ENCODE measurements at regions not wholly inside any gene's neighbourhood (a gene's known extent, or its start where the extent isn't known, plus 50 kb on each side); places are given as distances from the start of the nearest gene placed in this dataset.

DNA sequence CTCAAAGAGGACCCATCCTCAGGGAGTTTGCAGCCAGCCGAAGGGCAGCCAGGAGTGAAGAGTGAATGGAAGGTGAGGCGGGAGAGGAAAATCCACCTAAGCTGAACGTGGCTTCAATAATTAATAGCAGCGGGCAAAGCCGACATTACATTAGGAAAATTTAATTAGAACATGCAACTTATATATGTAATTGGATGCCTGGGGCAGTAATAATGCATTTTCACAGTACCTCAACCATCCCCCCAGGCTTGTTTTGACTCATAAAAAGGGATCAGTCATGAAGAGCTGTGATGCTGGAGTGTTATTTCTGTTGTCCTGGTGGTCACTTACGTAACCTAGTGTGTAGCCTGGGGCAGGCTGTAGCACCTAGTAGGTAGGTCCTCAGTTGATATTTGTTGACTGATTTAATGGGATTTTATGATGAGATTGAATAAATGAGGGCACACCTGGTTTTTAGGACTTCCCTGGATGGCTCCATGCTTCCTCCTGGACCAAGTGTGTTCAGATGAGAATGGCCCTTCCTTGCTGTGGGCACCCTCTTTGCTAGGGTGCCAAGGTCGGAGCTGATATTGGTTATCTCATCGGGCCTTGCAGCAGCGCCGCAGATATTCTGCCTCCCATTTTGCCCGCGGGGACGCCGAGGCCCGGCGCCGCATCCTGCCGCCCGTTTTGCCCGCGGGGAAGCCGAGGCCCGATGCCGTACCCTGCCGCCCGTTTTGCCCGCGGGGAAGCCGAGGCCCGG lies 128.8 kb downstream of the CDH26 start:
- peaks cover 0 to 9% (median 3%) of the 10 kb centered on the region in 3 donors for H3K27me3 Mint-ChIP-seq (ENCODE audit: low read depth in 3 of 3)
- DNase-seq: no peak
- peaks cover 2 to 5% (median 3%) of the 10 kb centered on the region in 3 donors for H3K36me3 Mint-ChIP-seq
- peaks cover 8 to 21% of the 10 kb centered on the region in 2 donors for H3K4me1 Mint-ChIP-seq
- H3K27ac Mint-ChIP-seq: peak overlapping the region in 1 of 6 donors; percentile 51
- peaks cover 0 to under 1% (median 0%) of the 10 kb centered on the region in 6 donors for H3K9me3 Mint-ChIP-seq
- peak overlapping the region; percentile 38 to 75 (median 72) for H3K4me3 Mint-ChIP-seq

DNA sequence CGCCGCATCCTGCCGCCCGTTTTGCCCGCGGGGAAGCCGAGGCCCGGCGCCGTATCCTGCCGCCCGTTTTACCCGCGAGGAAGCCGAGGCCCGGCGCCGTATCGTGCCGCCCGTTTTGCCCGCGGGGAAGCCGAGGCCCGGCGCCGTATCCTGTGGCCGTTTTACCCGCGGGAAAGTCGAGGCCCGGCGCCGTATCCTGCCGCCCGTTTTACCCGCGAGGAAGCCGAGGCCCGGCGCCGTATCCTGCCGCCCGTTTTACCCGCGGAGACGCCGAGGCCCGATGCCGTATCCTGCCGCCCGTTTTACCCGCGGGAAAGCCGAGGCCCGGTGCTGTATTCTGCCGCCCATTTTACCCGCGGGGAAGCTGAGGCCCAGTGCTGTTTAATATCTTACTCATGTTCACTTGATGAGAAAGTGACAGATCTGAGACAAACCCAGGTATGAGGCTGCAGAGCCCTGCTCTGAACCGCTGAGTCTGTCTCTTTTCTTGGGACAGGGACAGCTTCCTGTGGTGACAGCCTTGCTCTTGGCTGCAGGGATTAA lies 129.4 kb downstream of the CDH26 start:
- Mint-ChIP-seq H3K27me3 (ENCODE audit: low read depth in 3 of 3) (peaks cover 0 to 9% (median 3%) of the 10 kb centered on the region in 3 donors), H3K4me1 (peaks cover 8 to 21% of the 10 kb centered on the region in 2 donors), H3K9me3 (peaks cover 0 to 3% (median 0%) of the 10 kb centered on the region in 6 donors), H3K4me3 (peak overlapping the region; percentile 74 to 83 (median 81)), H3K27ac (peak overlapping the region in 4 of 6 donors; percentile 15 to 38 (median 27)), H3K36me3 (peaks cover 3 to 11% (median 3%) of the 10 kb centered on the region in 3 donors)
- peak in 1 of 3 donors; percentile 2 for DNase-seq

DNA sequence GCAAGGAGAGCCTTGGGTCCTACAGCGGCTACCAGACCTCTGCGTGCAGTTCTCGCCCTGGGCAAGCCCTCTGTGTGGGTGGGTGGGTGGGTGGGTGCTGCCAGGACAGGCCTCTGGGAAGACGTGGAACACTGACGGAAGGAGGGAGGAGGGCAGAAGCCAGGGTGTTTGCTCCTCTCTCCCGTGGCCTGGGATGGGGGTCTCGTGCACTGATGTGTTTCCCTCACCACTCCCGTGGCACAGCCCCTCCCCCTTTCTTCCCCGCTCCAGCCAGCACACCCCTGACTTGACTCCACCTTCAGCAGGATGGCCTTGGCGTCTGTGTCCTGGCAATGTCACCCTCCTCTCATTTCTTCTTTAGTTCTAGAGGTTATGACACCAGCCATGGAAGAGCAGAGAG lies 130.0 kb downstream of the CDH26 start:
- Mint-ChIP-seq H3K9me3 (peaks cover 0 to 3% (median 0%) of the 10 kb centered on the region in 6 donors), H3K4me1 (peaks cover 8 to 21% of the 10 kb centered on the region in 2 donors), H3K27me3 (ENCODE audit: low read depth in 3 of 3) (peaks cover 0 to 9% (median 3%) of the 10 kb centered on the region in 3 donors), H3K27ac (no peak overlapping the region), H3K4me3 (peak overlapping the region in 4 of 5 donors; percentile 53 to 83 (median 80)), H3K36me3 (peaks cover 3 to 14% (median 5%) of the 10 kb centered on the region in 3 donors)
- no peak for DNase-seq

DNA sequence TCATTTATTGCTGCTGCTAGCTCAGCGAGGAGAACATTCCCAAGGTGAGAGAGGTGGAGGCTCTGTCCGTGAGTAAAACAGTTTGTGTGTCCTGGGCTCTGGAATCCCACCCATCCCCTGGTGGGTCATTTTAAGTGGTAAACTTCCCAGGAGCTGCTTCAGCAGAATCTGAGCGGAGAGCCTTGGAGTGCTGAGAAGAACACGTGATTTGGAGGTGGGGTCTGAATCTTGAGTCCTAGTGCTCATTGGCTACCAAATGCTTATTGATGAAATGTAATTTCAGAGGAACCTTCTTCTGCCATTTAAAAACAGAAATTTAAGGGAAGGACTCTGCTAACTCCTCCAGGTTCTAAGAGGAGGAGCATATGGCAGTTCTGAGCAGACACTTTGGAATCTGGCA lies 132.4 kb downstream of the CDH26 start:
- Mint-ChIP-seq H3K27ac (no peak overlapping the region), H3K4me1 (peaks cover 13 to 22% of the 10 kb centered on the region in 2 donors), H3K9me3 (peaks cover 0 to 5% (median 0%) of the 10 kb centered on the region in 6 donors), H3K36me3 (peaks cover 3 to 19% (median 11%) of the 10 kb centered on the region in 3 donors), H3K4me3 (no peak overlapping the region), H3K27me3 (ENCODE audit: low read depth in 3 of 3) (peaks cover 0 to 7% (median 5%) of the 10 kb centered on the region in 3 donors)
- no peak for DNase-seq

DNA sequence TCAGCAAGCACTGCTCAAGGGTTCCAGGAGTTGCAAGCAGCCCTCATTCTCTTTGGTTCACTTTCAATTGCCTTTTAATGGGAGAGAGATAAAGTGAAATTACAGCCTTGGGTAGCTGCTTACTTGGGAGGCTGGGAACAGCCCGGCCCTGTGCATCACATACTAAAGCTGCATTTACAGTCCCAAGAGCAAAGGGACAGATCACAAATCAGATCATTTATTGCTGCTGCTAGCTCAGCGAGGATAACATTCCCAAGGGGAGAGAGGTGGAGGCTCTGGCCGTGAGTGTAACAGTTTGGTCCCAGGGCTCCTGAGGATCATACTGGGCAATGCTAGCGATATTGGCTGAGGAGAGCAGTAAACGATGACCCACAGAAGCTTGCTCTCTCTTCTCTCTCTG lies 133.1 kb downstream of the CDH26 start:
- Mint-ChIP-seq H3K4me3 (no peak overlapping the region), H3K36me3 (peaks cover 3 to 19% (median 11%) of the 10 kb centered on the region in 3 donors), H3K27ac (no peak overlapping the region), H3K27me3 (ENCODE audit: low read depth in 3 of 3) (peaks cover 0 to 7% (median 5%) of the 10 kb centered on the region in 3 donors), H3K4me1 (peaks cover 13 to 22% of the 10 kb centered on the region in 2 donors), H3K9me3 (peaks cover 0 to 5% (median 0%) of the 10 kb centered on the region in 6 donors)
- DNase-seq: no peak

DNA sequence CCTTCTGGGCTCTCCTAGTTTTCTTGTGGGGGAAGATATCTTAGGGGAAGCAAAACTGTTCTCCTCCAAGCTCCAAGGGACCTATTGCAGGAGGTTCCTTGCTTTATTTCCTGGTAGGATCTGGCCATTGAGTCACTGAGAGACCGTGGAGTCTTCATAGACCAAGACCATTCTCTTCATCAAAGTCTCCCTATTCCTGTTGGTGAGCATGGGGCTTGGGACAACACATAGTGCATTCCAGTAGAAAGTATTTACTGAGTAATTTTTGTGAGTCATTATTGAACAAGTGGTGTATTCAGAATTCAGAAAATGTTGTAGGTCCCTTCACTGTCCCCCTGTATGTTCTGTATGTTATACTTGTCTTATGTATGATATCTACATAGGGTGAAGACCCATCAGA lies 133.6 kb downstream of the CDH26 start:
- peaks cover 0 to 6% (median 5%) of the 10 kb centered on the region in 3 donors for H3K27me3 Mint-ChIP-seq (ENCODE audit: low read depth in 3 of 3)

DNA sequence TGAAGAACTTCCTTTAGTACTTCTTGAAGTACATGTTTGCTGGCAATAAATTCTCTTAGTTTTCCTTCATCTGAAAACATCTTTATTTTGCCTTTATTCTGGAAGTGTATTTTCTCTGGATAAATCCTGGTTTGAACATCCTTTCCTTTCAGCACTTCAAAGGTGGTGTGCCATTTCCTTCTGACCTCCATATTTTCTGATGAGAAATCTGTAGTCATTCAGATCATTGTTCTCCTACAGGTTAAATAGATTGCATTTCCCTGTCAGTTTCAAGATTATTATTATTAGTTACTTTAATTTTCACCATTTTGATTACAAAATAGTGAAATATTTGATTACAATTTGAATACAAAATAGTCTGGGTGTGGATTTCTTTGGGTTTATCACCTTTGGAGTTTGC lies 134.5 kb downstream of the CDH26 start:
- H3K36me3 Mint-ChIP-seq: peaks cover 3 to 19% (median 11%) of the 10 kb centered on the region in 3 donors
- H3K4me3 Mint-ChIP-seq: no peak overlapping the region
- H3K27ac Mint-ChIP-seq: no peak overlapping the region
- H3K4me1 Mint-ChIP-seq: peaks cover 18 to 25% of the 10 kb centered on the region in 2 donors
- peaks cover 0 to 5% (median 0%) of the 10 kb centered on the region in 6 donors for H3K9me3 Mint-ChIP-seq
- no peak for DNase-seq
- peaks cover 0 to 5% (median 5%) of the 10 kb centered on the region in 3 donors for H3K27me3 Mint-ChIP-seq (ENCODE audit: low read depth in 3 of 3)

More for the DNA sequence above, 133.6 kb downstream of the CDH26 start:
- Mint-ChIP-seq H3K27ac (no peak overlapping the region), H3K36me3 (peaks cover 3 to 19% (median 11%) of the 10 kb centered on the region in 3 donors), H3K9me3 (peaks cover 0 to 5% (median 0%) of the 10 kb centered on the region in 6 donors), H3K4me3 (no peak overlapping the region), H3K4me1 (peaks cover 13 to 21% of the 10 kb centered on the region in 2 donors)
- DNase-seq: no peak

DNA sequence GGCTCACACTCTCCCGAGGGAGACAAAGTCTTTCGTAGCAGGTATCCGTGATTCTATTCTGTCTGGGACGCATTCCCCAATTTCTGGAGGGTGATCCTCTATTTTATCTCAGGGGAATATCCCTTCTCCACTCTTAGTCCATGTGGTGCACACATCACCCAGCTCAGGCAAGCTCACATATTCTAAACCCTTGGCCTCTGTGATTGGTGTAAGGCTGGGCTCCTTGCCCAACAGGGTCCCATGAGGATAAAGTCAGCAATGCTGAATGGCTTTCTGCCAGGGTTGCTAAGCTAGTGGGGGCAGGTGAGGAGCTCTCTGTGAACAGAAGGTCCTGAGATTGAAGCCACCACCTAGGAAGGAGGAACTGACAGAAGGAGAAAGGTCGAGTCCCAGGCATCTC lies 137.2 kb downstream of the CDH26 start:
- peaks cover 32 to 35% of the 10 kb centered on the region in 2 donors for H3K4me1 Mint-ChIP-seq
- DNase-seq: no peak
- H3K27me3 Mint-ChIP-seq (ENCODE audit: low read depth in 3 of 3): peaks cover 0 to 3% (median 2%) of the 10 kb centered on the region in 3 donors
- H3K4me3 Mint-ChIP-seq: no peak overlapping the region
- H3K9me3 Mint-ChIP-seq: peaks cover 0 to 5% (median 0%) of the 10 kb centered on the region in 6 donors
- peaks cover 8 to 26% (median 14%) of the 10 kb centered on the region in 3 donors for H3K36me3 Mint-ChIP-seq
- no peak overlapping the region for H3K27ac Mint-ChIP-seq

DNA sequence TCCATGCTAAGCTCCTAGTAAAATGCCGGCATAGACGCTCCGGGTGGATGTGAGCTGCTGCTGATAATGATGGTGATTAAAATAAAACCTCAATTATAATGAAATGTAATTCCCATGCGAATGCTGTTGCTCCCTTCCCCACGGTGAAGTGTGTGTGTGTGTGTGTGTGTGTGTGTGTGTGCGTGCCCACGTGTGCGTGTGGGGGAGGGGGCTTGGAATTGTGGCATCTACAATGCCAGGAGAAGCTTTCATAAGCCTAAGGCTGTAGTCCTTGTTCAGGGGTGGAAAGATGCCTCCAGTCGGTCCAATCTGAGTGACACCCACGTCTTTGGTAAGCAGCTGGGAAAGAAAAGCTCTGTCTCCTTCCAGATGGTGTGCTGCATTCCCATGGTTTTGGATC lies 137.9 kb downstream of the CDH26 start:
- Mint-ChIP-seq H3K27me3 (ENCODE audit: low read depth in 3 of 3) (peaks cover 0 to 3% (median 2%) of the 10 kb centered on the region in 3 donors), H3K4me3 (no peak overlapping the region), H3K4me1 (peaks cover 39 to 42% of the 10 kb centered on the region in 2 donors), H3K36me3 (peaks cover 12 to 33% (median 16%) of the 10 kb centered on the region in 3 donors), H3K9me3 (peaks cover 0 to 5% (median 0%) of the 10 kb centered on the region in 6 donors), H3K27ac (peak overlapping the region in 1 of 6 donors; percentile 37)
- no peak for DNase-seq

DNA sequence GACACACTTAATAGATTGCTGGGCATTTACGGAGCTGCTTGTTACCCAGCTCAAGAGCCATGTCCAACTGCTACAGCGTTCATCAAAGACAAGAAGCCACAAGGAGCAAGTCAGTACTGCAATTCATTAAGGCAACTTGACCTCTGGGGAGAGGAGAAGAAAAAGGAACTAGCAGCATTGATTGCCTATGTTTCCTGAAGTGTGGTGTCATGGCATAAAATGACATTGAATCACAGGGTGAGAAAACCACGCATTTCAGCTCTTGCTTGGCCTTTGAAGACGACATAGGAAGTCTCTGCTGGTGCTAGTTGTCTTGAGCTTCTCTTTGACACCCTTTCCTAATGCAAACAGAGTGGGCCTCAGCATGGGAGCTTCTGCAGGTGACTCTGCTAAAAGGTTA lies 139.1 kb downstream of the CDH26 start:
- Mint-ChIP-seq H3K9me3 (peaks cover 0 to 3% (median 0%) of the 10 kb centered on the region in 6 donors), H3K27me3 (ENCODE audit: low read depth in 3 of 3) (peaks cover 0 to 3% (median 2%) of the 10 kb centered on the region in 3 donors), H3K4me3 (peak overlapping the region in 1 of 5 donors; percentile 13), H3K36me3 (peaks cover 10 to 32% (median 22%) of the 10 kb centered on the region in 3 donors), H3K4me1 (peaks cover 46% of the 10 kb centered on the region in 2 donors), H3K27ac (peak overlapping the region in 2 of 6 donors; percentile 51 to 62)
- peak; percentile 7 to 22 (median 19) for DNase-seq

DNA sequence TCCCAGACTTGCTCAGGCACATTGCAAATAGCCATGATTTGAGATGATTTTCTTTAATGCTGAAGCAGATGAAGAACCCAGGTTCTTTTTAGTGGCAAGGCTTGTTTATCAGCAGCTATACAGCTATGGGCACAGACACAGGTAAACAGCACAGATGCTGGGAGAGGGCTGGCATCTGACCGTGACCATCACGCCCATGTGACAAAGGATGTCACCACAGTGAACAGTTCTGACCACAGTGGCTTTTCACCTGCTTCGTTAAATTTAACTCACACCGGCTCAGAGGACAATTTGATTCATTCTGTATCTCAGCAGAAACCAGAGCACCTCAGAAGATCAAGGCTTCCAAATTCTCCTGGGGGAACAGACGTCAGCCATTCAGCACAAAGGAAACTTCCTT lies 142.6 kb downstream of the CDH26 start:
- peak overlapping the region in 4 of 6 donors; percentile 17 to 74 (median 54) for H3K27ac Mint-ChIP-seq
- H3K27me3 Mint-ChIP-seq (ENCODE audit: low read depth in 3 of 3): peaks cover 0 to 4% (median 2%) of the 10 kb centered on the region in 3 donors
- H3K4me3 Mint-ChIP-seq: peak overlapping the region in 4 of 5 donors; percentile 39 to 77 (median 70)
- peak; percentile 8 to 31 (median 25) for DNase-seq
- H3K9me3 Mint-ChIP-seq: no peaks in the 10 kb centered on the region
- H3K4me1 Mint-ChIP-seq: peaks cover 40 to 43% of the 10 kb centered on the region in 2 donors
- H3K36me3 Mint-ChIP-seq: peaks cover 18 to 44% (median 33%) of the 10 kb centered on the region in 3 donors

DNA sequence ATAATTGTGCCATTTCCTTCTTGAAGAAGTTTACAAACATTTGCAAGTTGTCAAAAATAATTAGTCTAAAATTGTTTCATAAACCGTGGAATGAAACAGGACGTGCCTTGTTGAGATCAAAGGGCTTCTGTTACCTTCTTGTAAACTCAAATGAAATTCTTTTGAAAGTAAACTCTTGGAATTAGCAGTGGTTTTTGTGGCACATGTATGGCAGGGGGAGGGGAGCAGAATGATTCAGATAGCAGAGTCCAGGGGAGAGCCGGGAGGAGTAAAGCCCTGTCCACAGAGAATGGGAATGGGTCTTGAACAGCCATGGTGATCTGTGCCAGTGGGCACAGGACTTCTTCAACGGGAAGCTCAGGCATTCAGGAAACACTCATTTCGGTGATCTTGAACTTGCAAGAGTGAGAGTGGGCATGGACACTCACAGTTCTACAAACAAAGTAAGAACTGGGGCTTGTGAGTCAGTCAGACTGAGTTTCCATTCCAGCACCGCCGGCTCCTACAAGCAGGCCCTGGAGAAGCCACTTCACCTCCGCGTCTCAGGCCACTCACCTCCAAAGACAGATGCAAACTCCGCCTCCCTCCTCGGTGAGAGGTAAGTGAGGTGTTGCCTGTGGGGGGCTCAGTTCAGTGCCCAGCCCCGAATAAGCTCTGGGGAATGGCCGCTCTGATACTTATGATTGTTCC lies 143.1 kb downstream of the CDH26 start:
- peaks cover 40 to 43% of the 10 kb centered on the region in 2 donors for H3K4me1 Mint-ChIP-seq

DNA sequence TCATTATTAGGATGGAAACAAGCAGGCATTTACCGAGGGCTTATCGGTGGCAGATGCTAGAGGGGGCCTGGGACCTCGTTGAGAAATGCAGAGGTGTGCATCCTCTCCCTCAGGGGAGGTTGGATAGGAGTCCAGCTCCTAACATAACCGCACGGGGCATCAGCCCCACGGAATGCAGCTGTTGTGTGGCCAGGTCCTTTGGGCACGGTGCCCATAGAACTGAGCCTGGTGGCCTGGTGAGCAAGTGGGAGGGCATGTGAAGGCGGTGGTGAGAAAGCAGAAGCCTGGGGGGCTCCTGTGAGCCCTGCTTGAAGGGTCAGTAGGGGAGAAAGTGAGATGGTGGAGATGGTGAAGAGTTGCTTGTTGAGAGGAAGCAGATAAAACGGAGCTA lies 143.7 kb downstream of the CDH26 start:
- H3K27me3 Mint-ChIP-seq (ENCODE audit: low read depth in 3 of 3): peaks cover 0 to 4% (median 2%) of the 10 kb centered on the region in 3 donors
- H3K9me3 Mint-ChIP-seq: no peaks in the 10 kb centered on the region
- peaks cover 18 to 49% (median 35%) of the 10 kb centered on the region in 3 donors for H3K36me3 Mint-ChIP-seq
- no peak for DNase-seq
- no peak overlapping the region for H3K27ac Mint-ChIP-seq
- no peak overlapping the region for H3K4me3 Mint-ChIP-seq
- peaks cover 36 to 39% of the 10 kb centered on the region in 2 donors for H3K4me1 Mint-ChIP-seq

More for the DNA sequence above, 143.1 kb downstream of the CDH26 start:
- Mint-ChIP-seq H3K9me3 (no peaks in the 10 kb centered on the region), H3K4me3 (peak overlapping the region in 4 of 5 donors; percentile 44 to 77 (median 70)), H3K36me3 (peaks cover 18 to 46% (median 35%) of the 10 kb centered on the region in 3 donors), H3K27me3 (ENCODE audit: low read depth in 3 of 3) (peaks cover 0 to 4% (median 2%) of the 10 kb centered on the region in 3 donors), H3K27ac (peak overlapping the region in 3 of 6 donors; percentile 17 to 60 (median 48))
- no peak for DNase-seq

Measured in immature natural killer cell (primary cell).